ENCODE measurements at regions not wholly inside any gene's neighbourhood (a gene's known extent, or its start where the extent isn't known, plus 50 kb on each side); places are given as distances from the start of the nearest gene placed in this dataset.
"Not testable (repeated sequence)": the region's sequence is repeated elsewhere in the genome, so short reads cannot be mapped to it uniquely, and the experiment has no call there.

- H3K36me3 ChIP-seq (ENCODE audit: control insufficient read depth in 2 of 2, insufficient read depth in 2 of 2, low read length in 1 of 2): no peaks in the 10 kb centered on the region
- no peaks in the 10 kb centered on the region for H3K9me3 ChIP-seq (ENCODE audit: control insufficient read depth in 2 of 2, insufficient read depth in 1 of 2, low read length in 1 of 2)
- no peak for DNase-seq (ENCODE audit: low read depth in 6 of 9, low spot score in 9 of 9)
- WGBS: 97% methylated on average over 1 of the region's 1 CpG
- H3K4me1 ChIP-seq (ENCODE audit: control insufficient read depth in 2 of 2, insufficient read depth in 2 of 2, low read length in 2 of 2): no peaks in the 10 kb centered on the region
- H3K27me3 ChIP-seq (ENCODE audit: control insufficient read depth in 2 of 2, insufficient read depth in 1 of 2, low read length in 1 of 2): no peaks in the 10 kb centered on the region
- no peak overlapping the region for H3K27ac ChIP-seq (ENCODE audit: low read depth in 1 of 2, low read length in 1 of 2)
- no peak overlapping the region for H3K4me3 ChIP-seq (ENCODE audit: low read length in 2 of 2)
Observed at GRCh38 chr14:89091781-89092180, 267.3 kb downstream of the TTC8 start.

GRCh38 chr14:89093083-89093730, 268.8 kb downstream of the TTC8 start:
- no peak for DNase-seq (ENCODE audit: low read depth in 6 of 9, low spot score in 9 of 9)
- no peak overlapping the region for H3K4me3 ChIP-seq (ENCODE audit: low read length in 2 of 2)
- H3K4me1 ChIP-seq (ENCODE audit: control insufficient read depth in 2 of 2, insufficient read depth in 2 of 2, low read length in 2 of 2): no peaks in the 10 kb centered on the region
- H3K27ac ChIP-seq (ENCODE audit: low read depth in 1 of 2, low read length in 1 of 2): no peak overlapping the region
- WGBS: 90% methylated on average over 3 of the region's 3 CpGs
- H3K9me3 ChIP-seq (ENCODE audit: control insufficient read depth in 2 of 2, insufficient read depth in 1 of 2, low read length in 1 of 2): peaks cover 0 to 3% of the 10 kb centered on the region in 2 donors
- H3K36me3 ChIP-seq (ENCODE audit: control insufficient read depth in 2 of 2, insufficient read depth in 2 of 2, low read length in 1 of 2): no peaks in the 10 kb centered on the region
- H3K27me3 ChIP-seq (ENCODE audit: control insufficient read depth in 2 of 2, insufficient read depth in 1 of 2, low read length in 1 of 2): no peaks in the 10 kb centered on the region

GRCh38 chr14:89095036-89095435, 270.6 kb downstream of the TTC8 start:
- Histone ChIP-seq H3K4me3 (ENCODE audit: low read length in 2 of 2) (no peak overlapping the region), H3K27me3 (ENCODE audit: control insufficient read depth in 2 of 2, insufficient read depth in 1 of 2, low read length in 1 of 2) (no peaks in the 10 kb centered on the region), H3K9me3 (ENCODE audit: control insufficient read depth in 2 of 2, insufficient read depth in 1 of 2, low read length in 1 of 2) (peaks cover 0 to 3% of the 10 kb centered on the region in 2 donors), H3K27ac (ENCODE audit: low read depth in 1 of 2, low read length in 1 of 2) (no peak overlapping the region), H3K4me1 (ENCODE audit: control insufficient read depth in 2 of 2, insufficient read depth in 2 of 2, low read length in 2 of 2) (no peaks in the 10 kb centered on the region), H3K36me3 (ENCODE audit: control insufficient read depth in 2 of 2, insufficient read depth in 2 of 2, low read length in 1 of 2) (no peaks in the 10 kb centered on the region)
- no peak for DNase-seq (ENCODE audit: low read depth in 6 of 9, low spot score in 9 of 9)
- WGBS: 98% methylated on average over 1 of the region's 1 CpG

GRCh38 chr14:89096946-89097345, 272.5 kb downstream of the TTC8 start:
- Histone ChIP-seq H3K4me1 (ENCODE audit: control insufficient read depth in 2 of 2, insufficient read depth in 2 of 2, low read length in 2 of 2) (no peaks in the 10 kb centered on the region), H3K36me3 (ENCODE audit: control insufficient read depth in 2 of 2, insufficient read depth in 2 of 2, low read length in 1 of 2) (no peaks in the 10 kb centered on the region), H3K4me3 (ENCODE audit: low read length in 2 of 2) (no peak overlapping the region), H3K27ac (ENCODE audit: low read depth in 1 of 2, low read length in 1 of 2) (no peak overlapping the region), H3K27me3 (ENCODE audit: control insufficient read depth in 2 of 2, insufficient read depth in 1 of 2, low read length in 1 of 2) (no peaks in the 10 kb centered on the region), H3K9me3 (ENCODE audit: control insufficient read depth in 2 of 2, insufficient read depth in 1 of 2, low read length in 1 of 2) (peaks cover 0 to 3% of the 10 kb centered on the region in 2 donors)
- 91% methylated on average over 9 of the region's 9 CpGs for WGBS
- no peak for DNase-seq (ENCODE audit: low read depth in 6 of 9, low spot score in 9 of 9)

GRCh38 chr14:89098254-89098653, 273.8 kb downstream of the TTC8 start:
- H3K27me3 ChIP-seq (ENCODE audit: control insufficient read depth in 2 of 2, insufficient read depth in 1 of 2, low read length in 1 of 2): no peaks in the 10 kb centered on the region
- H3K36me3 ChIP-seq (ENCODE audit: control insufficient read depth in 2 of 2, insufficient read depth in 2 of 2, low read length in 1 of 2): no peaks in the 10 kb centered on the region
- H3K4me3 ChIP-seq (ENCODE audit: low read length in 2 of 2): no peak overlapping the region
- peaks cover 0 to 3% of the 10 kb centered on the region in 2 donors for H3K9me3 ChIP-seq (ENCODE audit: control insufficient read depth in 2 of 2, insufficient read depth in 1 of 2, low read length in 1 of 2)
- no peak for DNase-seq (ENCODE audit: low read depth in 6 of 9, low spot score in 9 of 9)
- H3K27ac ChIP-seq (ENCODE audit: low read depth in 1 of 2, low read length in 1 of 2): no peak overlapping the region
- H3K4me1 ChIP-seq (ENCODE audit: control insufficient read depth in 2 of 2, insufficient read depth in 2 of 2, low read length in 2 of 2): no peaks in the 10 kb centered on the region
- WGBS: 93% methylated on average over 2 of the region's 2 CpGs

- not testable (repeated sequence) for H3K27me3 ChIP-seq (ENCODE audit: control insufficient read depth in 2 of 2, insufficient read depth in 1 of 2, low read length in 1 of 2); H3K27ac ChIP-seq (ENCODE audit: low read depth in 1 of 2, low read length in 1 of 2); H3K36me3 ChIP-seq (ENCODE audit: control insufficient read depth in 2 of 2, insufficient read depth in 2 of 2, low read length in 1 of 2); H3K4me1 ChIP-seq (ENCODE audit: control insufficient read depth in 2 of 2, insufficient read depth in 2 of 2, low read length in 2 of 2); DNase-seq (ENCODE audit: low read depth in 6 of 9, low spot score in 9 of 9); H3K9me3 ChIP-seq (ENCODE audit: control insufficient read depth in 2 of 2, insufficient read depth in 1 of 2, low read length in 1 of 2); H3K4me3 ChIP-seq (ENCODE audit: low read length in 2 of 2)
- 95% methylated on average over 10 of the region's 10 CpGs for WGBS
Observed at GRCh38 chr14:89104171-89104817, 279.8 kb downstream of the TTC8 start.

- H3K4me3 ChIP-seq (ENCODE audit: low read length in 2 of 2); DNase-seq (ENCODE audit: low read depth in 6 of 9, low spot score in 9 of 9); H3K27me3 ChIP-seq (ENCODE audit: control insufficient read depth in 2 of 2, insufficient read depth in 1 of 2, low read length in 1 of 2); H3K9me3 ChIP-seq (ENCODE audit: control insufficient read depth in 2 of 2, insufficient read depth in 1 of 2, low read length in 1 of 2); H3K36me3 ChIP-seq (ENCODE audit: control insufficient read depth in 2 of 2, insufficient read depth in 2 of 2, low read length in 1 of 2); H3K27ac ChIP-seq (ENCODE audit: low read depth in 1 of 2, low read length in 1 of 2); H3K4me1 ChIP-seq (ENCODE audit: control insufficient read depth in 2 of 2, insufficient read depth in 2 of 2, low read length in 2 of 2): not testable (repeated sequence)
- 97% methylated on average over 4 of the region's 4 CpGs for WGBS
Observed at GRCh38 chr14:89104861-89105260, 280.4 kb downstream of the TTC8 start.
